ENCODE measurements at regions not wholly inside any gene's neighbourhood (a gene's known extent, or its start where the extent isn't known, plus 50 kb on each side); places are given as distances from the start of the nearest gene placed in this dataset.

GRCh38 chr10:85527616-85528317 is 838.8 kb downstream of the GRID1 start:
- no peak for DNase-seq (ENCODE audit: low spot score in 2 of 2)
- H3K9me3 ChIP-seq, result peaks cover 0 to 14% (median 0%) of the 10 kb centered on the region in 4 donors
- TF ChIP-seq EP300 (IDR thresholded peaks at IDR 0.05) (no peak), CTCF (IDR thresholded peaks at IDR 0.05) (no peak), POLR2A (IDR thresholded peaks at IDR 0.05) (no peak)
- no peaks in the 10 kb centered on the region for H3K27me3 ChIP-seq
- H3K4me1 ChIP-seq, result no peaks in the 10 kb centered on the region
- H3K4me3 ChIP-seq, result no peak overlapping the region
- 71 to 78% methylated on average over 3 of the region's 3 CpGs for WGBS, 2 donors
- no peak overlapping the region for H3K27ac ChIP-seq
- no peaks in the 10 kb centered on the region for H3K36me3 ChIP-seq

- no peak overlapping the region for H3K27ac ChIP-seq
- H3K27me3 ChIP-seq, result no peaks in the 10 kb centered on the region
- no peak overlapping the region for H3K4me3 ChIP-seq
- TF ChIP-seq EP300 (IDR thresholded peaks at IDR 0.05) (no peak), POLR2A (IDR thresholded peaks at IDR 0.05) (no peak), CTCF (IDR thresholded peaks at IDR 0.05) (no peak)
- H3K9me3 ChIP-seq, result peaks cover 0 to 14% (median 0%) of the 10 kb centered on the region in 4 donors
- DNase-seq (ENCODE audit: low spot score in 2 of 2), result no peak
- H3K36me3 ChIP-seq, result no peaks in the 10 kb centered on the region
- no peaks in the 10 kb centered on the region for H3K4me1 ChIP-seq
Observed at GRCh38 chr10:85528318-85528652, 838.3 kb downstream of the GRID1 start.

- Histone ChIP-seq H3K9me3 (peaks cover 0 to 14% (median 0%) of the 10 kb centered on the region in 4 donors), H3K4me1 (no peaks in the 10 kb centered on the region), H3K27ac (no peak overlapping the region), H3K27me3 (no peaks in the 10 kb centered on the region), H3K36me3 (no peaks in the 10 kb centered on the region), H3K4me3 (no peak overlapping the region)
- TF ChIP-seq CTCF (IDR thresholded peaks at IDR 0.05), result no peak
- TF ChIP-seq EP300 (IDR thresholded peaks at IDR 0.05), result no peak
- no peak for TF ChIP-seq POLR2A (IDR thresholded peaks at IDR 0.05)
- 52 to 54% methylated on average over 3 of the region's 3 CpGs for WGBS, 2 donors
- no peak for DNase-seq (ENCODE audit: low spot score in 2 of 2)
Observed at GRCh38 chr10:85531706-85532105, 834.9 kb downstream of the GRID1 start.

- no peak for TF ChIP-seq POLR2A (IDR thresholded peaks at IDR 0.05)
- TF ChIP-seq EP300 (IDR thresholded peaks at IDR 0.05), result no peak
- TF ChIP-seq CTCF (IDR thresholded peaks at IDR 0.05), result no peak
- Histone ChIP-seq H3K27me3 (no peaks in the 10 kb centered on the region), H3K36me3 (no peaks in the 10 kb centered on the region), H3K4me1 (no peaks in the 10 kb centered on the region), H3K9me3 (peaks cover 0 to 11% (median 0%) of the 10 kb centered on the region in 4 donors), H3K4me3 (no peak overlapping the region), H3K27ac (no peak overlapping the region)
- DNase-seq (ENCODE audit: low spot score in 2 of 2), result no peak
Observed at GRCh38 chr10:85532773-85533172, 833.8 kb downstream of the GRID1 start.

- no peaks in the 10 kb centered on the region for H3K9me3 ChIP-seq
- H3K27ac ChIP-seq, result no peak overlapping the region
- TF ChIP-seq POLR2A (IDR thresholded peaks at IDR 0.05) (no peak), EP300 (IDR thresholded peaks at IDR 0.05) (no peak), CTCF (IDR thresholded peaks at IDR 0.05) (no peak)
- H3K36me3 ChIP-seq, result no peaks in the 10 kb centered on the region
- no peaks in the 10 kb centered on the region for H3K27me3 ChIP-seq
- no peaks in the 10 kb centered on the region for H3K4me1 ChIP-seq
- H3K4me3 ChIP-seq, result no peak overlapping the region
- DNase-seq (ENCODE audit: low spot score in 2 of 2), result no peak
Observed at GRCh38 chr10:85535926-85536325, 830.7 kb downstream of the GRID1 start.
